Nephron progenitor cell (in vitro differentiated cells): ENCODE measurements at regions not wholly inside any gene's neighbourhood (a gene's known extent, or its start where the extent isn't known, plus 50 kb on each side); places are given as distances from the start of the nearest gene placed in this dataset.
A peak's percentile ranks its signal among the peaks of the same experiment; 100 is the strongest.

ENCODE experiments used
- DNase-seq: peaks from one replicate; pipeline ENCODE4 v3.0.0; 2021
- H3K27ac Mint-ChIP-seq: 2 replicates; pipeline ENCODE4 v1.8.0; 2021; ENCODE audit warnings: mild to moderate bottlenecking, moderate library complexity, mixed read lengths
- H3K27me3 Mint-ChIP-seq: 2 replicates; pipeline ENCODE4 v1.8.0; 2021; ENCODE audit warnings: mild to moderate bottlenecking, low read depth, mixed read lengths; ENCODE audit not compliant: poor library complexity
- H3K36me3 Mint-ChIP-seq: 2 replicates; pipeline ENCODE4 v1.8.0; 2021; ENCODE audit warnings: low read depth, mixed read lengths
- H3K4me1 Mint-ChIP-seq: 2 replicates; pipeline ENCODE4 v1.8.0; 2021; ENCODE audit warnings: mixed read lengths
- H3K4me3 Mint-ChIP-seq: 2 replicates; pipeline ENCODE4 v1.8.0; 2021; ENCODE audit warnings: mild to moderate bottlenecking, moderate library complexity, mixed read lengths
- H3K9me3 Mint-ChIP-seq: 2 replicates; pipeline ENCODE4 v1.8.0; 2021; ENCODE audit warnings: mild to moderate bottlenecking, moderate library complexity, mixed read lengths
- TF ChIP-seq, protein P1 (sequence below): fragments of 200-600 bp; sonication (generic); IDR thresholded peaks from 2 replicates; pipeline ENCODE4 v1.5.0; 2021; ENCODE audit warnings: antibody characterized with exemption

DNA sequence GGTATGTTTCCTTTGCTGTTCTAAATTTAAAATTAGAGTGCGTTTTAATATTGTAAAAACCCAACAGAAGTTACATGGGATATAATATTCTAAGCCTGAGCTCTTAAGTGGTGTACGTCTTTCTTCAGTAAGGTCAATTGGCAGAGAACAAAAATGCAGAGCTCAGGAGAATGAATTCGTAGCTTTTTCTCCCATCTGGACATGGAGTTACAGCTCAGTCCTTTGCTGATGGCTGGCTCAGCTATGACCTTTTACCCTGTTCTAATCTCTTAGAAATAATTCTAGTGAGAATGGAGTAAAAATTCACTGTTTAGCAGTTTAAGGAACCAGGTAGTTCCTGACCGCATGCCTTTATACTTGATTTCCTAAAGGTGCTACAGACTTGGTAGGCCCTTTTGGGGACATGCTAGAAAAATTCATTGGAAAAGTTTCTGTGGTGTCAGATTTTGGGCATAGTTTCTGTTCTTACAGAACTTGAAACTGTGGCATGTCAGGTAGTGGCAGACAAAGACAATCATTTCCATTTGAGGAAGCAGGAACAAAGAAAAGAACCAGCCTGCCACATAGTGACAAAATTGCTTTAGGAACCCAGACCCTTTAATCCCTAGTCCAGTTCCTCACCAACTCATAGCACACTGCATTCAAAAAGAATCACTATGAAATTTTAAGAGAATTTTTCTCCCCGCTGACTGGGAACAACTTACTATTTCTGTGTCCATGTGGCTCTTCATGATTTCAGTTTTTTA lies 566.8 kb upstream of the ZNF804A start:
- H3K27me3 Mint-ChIP-seq = no peaks in the 10 kb centered on the region
- no peak overlapping the region for H3K4me3 Mint-ChIP-seq
- H3K9me3 Mint-ChIP-seq = no peaks in the 10 kb centered on the region
- TF ChIP-seq, protein P1, sequence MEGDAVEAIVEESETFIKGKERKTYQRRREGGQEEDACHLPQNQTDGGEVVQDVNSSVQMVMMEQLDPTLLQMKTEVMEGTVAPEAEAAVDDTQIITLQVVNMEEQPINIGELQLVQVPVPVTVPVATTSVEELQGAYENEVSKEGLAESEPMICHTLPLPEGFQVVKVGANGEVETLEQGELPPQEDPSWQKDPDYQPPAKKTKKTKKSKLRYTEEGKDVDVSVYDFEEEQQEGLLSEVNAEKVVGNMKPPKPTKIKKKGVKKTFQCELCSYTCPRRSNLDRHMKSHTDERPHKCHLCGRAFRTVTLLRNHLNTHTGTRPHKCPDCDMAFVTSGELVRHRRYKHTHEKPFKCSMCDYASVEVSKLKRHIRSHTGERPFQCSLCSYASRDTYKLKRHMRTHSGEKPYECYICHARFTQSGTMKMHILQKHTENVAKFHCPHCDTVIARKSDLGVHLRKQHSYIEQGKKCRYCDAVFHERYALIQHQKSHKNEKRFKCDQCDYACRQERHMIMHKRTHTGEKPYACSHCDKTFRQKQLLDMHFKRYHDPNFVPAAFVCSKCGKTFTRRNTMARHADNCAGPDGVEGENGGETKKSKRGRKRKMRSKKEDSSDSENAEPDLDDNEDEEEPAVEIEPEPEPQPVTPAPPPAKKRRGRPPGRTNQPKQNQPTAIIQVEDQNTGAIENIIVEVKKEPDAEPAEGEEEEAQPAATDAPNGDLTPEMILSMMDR = no peak
- no peaks in the 10 kb centered on the region for H3K36me3 Mint-ChIP-seq
- DNase-seq = no peak
- H3K4me1 Mint-ChIP-seq = peaks cover 6% of the 10 kb centered on the region
- peak overlapping the region; percentile 52 for H3K27ac Mint-ChIP-seq

GRCh38 chr2:184032983-184033382 lies 565.3 kb upstream of the ZNF804A start:
- Mint-ChIP-seq H3K27me3 (no peaks in the 10 kb centered on the region), H3K4me3 (no peak overlapping the region), H3K36me3 (no peaks in the 10 kb centered on the region), H3K27ac (no peak overlapping the region), H3K4me1 (peaks cover 6% of the 10 kb centered on the region), H3K9me3 (no peaks in the 10 kb centered on the region)
- TF ChIP-seq, protein P1 = no peak
- DNase-seq = no peak

- H3K27ac Mint-ChIP-seq = no peak overlapping the region
- H3K27me3 Mint-ChIP-seq = no peaks in the 10 kb centered on the region
- no peak overlapping the region for H3K4me3 Mint-ChIP-seq
- H3K36me3 Mint-ChIP-seq = no peaks in the 10 kb centered on the region
- TF ChIP-seq, protein P1 = no peak
- DNase-seq = no peak
- no peaks in the 10 kb centered on the region for H3K4me1 Mint-ChIP-seq
- no peaks in the 10 kb centered on the region for H3K9me3 Mint-ChIP-seq
These were observed 561.1 kb upstream of the ZNF804A start for GRCh38 chr2:184037273-184037672.

- no peaks in the 10 kb centered on the region for H3K27me3 Mint-ChIP-seq
- no peak overlapping the region for H3K4me3 Mint-ChIP-seq
- TF ChIP-seq, protein P1 = no peak
- no peaks in the 10 kb centered on the region for H3K4me1 Mint-ChIP-seq
- H3K27ac Mint-ChIP-seq = no peak overlapping the region
- no peaks in the 10 kb centered on the region for H3K9me3 Mint-ChIP-seq
- DNase-seq = no peak
- H3K36me3 Mint-ChIP-seq = no peaks in the 10 kb centered on the region
These were observed 558.8 kb upstream of the ZNF804A start for GRCh38 chr2:184039493-184039892.

GRCh38 chr2:184040230-184040629 lies 558.1 kb upstream of the ZNF804A start:
- Mint-ChIP-seq H3K27me3 (no peaks in the 10 kb centered on the region), H3K36me3 (no peaks in the 10 kb centered on the region), H3K27ac (no peak overlapping the region), H3K4me3 (no peak overlapping the region), H3K4me1 (no peaks in the 10 kb centered on the region), H3K9me3 (no peaks in the 10 kb centered on the region)
- DNase-seq = no peak
- TF ChIP-seq, protein P1 = no peak

DNA sequence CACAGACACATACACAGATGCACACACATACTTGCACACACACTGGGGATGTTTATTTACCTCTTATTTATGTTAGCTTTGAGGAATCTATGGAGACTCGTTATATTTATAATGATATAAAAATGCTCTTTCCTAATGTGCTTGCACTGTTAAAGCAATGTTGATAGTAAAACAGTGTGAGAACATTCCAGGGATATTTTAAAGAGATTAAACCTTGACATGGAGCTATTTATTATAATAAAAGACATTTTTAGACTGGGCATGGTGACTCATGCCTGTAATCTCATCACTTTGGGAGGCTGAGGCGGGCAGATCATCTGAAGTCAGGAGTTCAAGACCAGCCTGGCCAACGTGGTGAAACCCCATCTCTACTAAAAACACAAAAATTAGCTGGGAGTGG lies 557.3 kb upstream of the ZNF804A start:
- H3K9me3 Mint-ChIP-seq = no peaks in the 10 kb centered on the region
- H3K4me1 Mint-ChIP-seq = no peaks in the 10 kb centered on the region
- no peaks in the 10 kb centered on the region for H3K27me3 Mint-ChIP-seq
- H3K36me3 Mint-ChIP-seq = no peaks in the 10 kb centered on the region
- no peak overlapping the region for H3K27ac Mint-ChIP-seq
- no peak overlapping the region for H3K4me3 Mint-ChIP-seq
- no peak for DNase-seq
- TF ChIP-seq, protein P1 = no peak
